NCI-H82 treated with DMSO at 0.1 percent for 48 hours (cell line): ENCODE measurements at regions not wholly inside any gene's neighbourhood (a gene's known extent, or its start where the extent isn't known, plus 50 kb on each side); places are given as distances from the start of the nearest gene placed in this dataset.
A peak's percentile ranks its signal among the peaks of the same experiment; 100 is the strongest.

Experiments
- DNase-seq: peaks from one replicate; lab custom pipeline; 2025; ENCODE audit not compliant: unreplicated experiment; lab: John Stamatoyannopoulos, UW

DNA sequence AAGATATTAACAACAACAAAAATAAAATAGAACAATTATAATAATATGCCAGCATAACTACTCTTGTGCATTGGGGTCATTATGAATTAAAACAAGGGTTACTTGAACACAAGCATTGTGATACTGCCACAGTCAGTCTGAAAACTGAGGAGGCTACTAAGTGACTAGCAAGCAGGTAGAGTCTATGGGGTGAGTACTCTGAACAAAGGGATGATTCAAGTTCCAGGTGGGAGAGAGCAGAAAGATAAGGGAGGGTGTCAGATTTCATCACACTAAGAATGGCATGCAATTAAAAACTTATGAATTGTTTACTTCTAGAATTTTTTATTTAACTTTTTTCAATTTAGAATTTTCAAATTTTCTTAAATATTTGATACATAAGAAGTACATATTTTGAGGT, 754.4 kb upstream of the GOLIM4 start:
- no peak for DNase-seq

DNA sequence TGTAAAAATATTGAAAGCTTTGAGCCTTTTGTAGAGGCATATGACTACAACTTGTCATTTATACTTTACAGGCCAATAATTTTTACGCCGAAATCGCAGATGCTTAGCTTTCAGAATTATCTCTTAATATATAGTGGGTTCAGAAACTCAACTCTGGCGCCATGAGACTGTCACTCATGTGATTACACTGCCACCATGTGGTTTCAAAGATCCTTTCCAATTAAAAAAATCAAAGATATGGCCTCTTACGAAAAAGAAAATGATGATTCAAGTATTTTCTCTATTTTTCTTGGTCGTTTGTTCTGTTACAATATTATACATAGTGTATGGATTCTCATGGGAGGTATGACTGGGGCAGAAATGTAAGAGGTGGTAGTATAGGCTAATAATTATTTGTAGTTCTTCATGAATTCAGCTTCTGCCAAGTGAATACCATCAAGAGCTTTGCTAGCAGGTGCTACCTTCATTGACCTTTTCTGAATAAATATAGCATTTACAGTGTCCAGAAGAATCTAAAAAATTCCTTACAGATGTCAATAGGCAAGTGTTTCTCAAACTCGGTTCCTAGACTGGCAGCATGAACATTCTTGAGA, 751.7 kb upstream of the GOLIM4 start:
- DNase-seq: peak; percentile 44

DNA sequence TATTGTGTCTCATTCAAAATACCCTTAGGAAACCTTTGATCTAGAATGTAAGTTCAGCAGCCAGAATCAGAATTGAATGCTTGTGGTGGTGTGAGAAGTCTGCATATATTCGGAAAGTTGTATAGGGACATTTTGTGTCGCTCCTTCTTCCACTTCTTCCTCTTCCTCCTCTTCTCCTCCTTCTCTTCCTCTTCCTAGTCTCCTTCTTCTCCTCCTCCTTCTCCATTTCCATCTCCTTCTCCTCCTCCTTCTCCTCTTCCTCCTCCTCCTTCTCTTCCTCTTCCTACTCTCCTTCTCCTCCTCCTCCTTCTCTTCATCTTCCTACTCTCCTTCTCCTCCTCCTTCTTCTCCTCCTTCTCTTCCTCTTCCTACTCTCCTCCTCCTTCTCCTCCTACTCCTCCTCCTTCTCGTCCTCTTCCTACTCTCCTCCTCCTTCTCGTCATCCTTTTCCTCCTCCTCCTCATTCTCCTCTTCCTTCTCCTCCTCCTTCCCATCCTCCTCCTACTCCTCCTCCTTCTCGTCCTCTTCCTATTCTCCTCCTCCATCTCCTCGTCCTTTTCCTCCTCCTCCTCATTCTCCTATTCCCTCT, 749.3 kb upstream of the GOLIM4 start:
- no peak for DNase-seq

DNA sequence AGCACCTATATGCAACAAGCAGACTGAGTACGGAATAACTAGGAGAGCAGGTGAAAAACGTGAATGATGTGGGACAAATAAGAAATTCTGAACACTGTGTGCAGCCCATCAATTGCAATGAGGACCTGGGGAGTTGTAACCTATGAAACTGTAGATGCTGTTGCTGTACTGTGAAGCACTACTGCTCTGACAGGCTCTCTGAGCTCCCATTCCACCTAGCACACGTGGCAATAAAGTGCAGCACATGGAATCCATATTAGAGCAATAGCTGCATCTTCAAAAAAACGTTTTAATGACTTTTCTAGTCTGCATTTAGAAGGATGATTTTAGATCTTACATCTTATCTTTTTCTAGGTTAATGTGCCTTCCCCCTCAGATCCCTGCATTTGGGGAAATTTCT, 748.7 kb upstream of the GOLIM4 start:
- no peak for DNase-seq

DNA sequence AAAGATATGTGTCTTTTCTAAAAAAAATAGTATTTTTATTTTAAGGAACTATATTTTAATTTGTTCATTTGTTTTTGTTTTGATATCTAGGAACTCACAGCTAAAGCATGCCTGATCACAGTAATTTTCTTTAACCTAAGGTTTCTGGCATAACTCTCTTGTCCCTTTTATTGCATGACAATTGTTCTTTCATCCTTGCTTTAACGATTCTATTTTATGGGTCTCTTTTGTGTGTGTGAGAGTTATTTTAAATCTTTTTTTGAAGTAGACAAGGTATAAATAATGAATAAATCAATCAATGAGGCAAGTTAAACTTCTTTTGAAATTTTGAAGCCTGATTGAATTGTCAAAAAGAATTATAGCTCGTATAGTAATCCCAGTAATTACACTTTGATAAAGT, 747.8 kb upstream of the GOLIM4 start:
- DNase-seq: no peak

DNA sequence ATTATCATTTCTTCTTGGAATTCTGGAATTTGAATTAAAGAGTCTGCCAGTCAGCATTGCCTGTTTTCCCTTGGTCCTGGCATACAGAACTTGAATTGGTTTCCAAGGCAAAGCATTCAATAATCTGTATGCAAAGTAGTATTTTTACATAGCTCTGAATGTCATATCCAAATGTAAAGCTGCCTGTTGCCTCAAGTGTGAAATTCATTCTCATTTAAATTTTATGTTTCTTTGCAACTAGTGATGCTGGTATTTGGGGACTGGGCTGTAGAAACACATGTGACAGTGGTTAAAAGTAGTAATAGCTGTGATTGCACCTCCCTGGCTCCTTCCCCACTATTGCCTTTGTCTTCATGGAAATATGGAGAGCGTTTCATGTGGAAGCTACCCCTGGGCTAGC, 743.9 kb upstream of the GOLIM4 start:
- DNase-seq: no peak

DNA sequence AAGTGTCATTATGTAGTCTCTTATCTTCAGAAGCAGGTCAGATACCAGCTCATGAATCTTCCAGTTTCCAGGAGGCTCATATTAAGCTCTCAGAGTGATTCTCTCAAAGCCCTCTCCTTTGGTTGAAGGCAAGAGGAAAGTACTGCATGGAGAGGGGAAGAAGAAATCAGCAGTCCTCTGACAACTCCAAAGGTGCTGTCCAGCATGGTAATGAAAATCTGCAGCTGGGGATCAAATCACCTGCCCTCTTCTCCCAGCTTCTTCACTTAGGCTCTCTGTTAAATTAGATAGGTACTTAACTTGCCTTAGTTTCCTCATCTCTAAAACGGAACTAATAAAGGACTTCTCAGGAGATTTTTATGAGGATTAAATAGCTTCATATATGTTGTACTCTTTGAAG, 738.8 kb upstream of the GOLIM4 start:
- DNase-seq: no peak

DNA sequence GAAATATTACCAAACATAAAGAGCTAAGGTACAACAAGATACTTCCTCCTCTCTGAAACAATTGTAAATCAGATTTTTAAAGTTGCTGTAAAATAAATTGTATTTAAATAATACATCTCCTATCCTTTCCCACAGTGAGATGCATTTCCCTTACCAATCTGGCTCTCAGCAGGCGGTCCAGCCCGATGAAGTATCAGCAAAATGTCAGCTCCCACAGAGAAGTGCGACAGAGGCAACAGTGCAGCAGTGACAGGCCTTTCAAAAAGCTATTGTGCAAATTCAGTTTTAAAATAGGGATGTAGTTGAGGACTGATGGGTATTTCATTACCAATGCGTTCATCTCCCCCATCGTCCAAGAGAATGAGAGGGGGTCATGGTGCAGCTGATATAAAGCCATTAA, 733.2 kb upstream of the GOLIM4 start:
- DNase-seq: no peak

DNA sequence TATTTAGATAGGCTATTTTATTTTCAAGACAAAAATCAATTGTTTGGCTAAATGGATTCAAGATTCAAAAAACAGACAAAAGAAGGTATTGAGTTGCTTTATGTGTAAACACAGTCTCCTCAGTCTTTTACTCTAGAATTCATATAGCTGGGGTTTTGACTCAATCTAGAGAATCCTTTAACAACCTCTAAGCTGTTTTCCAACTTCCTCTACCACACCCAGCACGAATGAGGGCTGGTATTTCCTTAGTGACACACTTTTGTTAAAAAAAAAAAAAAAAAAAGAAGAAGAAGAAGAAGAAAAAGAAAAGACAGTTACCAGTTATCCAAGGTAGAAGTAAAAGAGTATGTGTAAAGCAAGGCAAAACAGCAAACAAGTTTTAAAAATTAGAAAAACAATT, 732.8 kb upstream of the GOLIM4 start:
- DNase-seq: no peak

DNA sequence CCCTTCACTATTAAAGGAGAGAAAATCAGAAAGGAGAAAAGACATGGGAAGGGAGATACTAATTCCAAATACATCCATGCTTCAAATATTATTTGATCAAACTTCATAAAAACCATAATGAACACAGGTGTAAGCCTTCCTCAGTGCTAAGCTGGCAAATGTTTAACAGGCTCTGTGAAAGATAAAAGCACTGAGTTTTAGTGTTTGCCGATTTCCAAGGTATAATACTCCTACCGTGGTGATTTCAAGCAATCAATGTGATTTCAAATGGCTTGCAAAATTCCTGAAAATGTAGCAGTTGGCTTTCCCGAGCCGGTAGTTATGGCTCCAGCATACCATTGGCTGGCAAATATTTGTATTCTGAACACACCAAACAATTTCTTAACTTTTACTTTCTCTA, 732.3 kb upstream of the GOLIM4 start:
- DNase-seq: no peak

DNA sequence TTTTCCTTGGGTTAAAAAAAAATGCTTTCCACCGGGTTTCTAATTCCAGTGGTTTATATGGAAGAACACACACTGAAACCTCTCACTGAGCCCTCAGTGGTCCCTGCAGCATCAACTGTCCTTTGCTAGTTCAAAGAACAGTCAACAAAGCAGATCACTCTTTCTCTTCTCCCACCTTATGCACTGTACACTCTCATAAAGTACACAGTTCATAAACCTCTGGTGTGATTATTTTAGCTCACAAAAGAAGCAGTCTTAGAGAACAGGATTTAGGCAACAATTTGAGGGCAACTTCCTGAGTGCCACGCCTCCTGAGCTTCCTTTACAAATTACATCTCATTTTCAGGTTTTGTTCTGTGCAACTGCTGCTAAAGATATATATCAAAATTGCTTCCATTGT, 728.4 kb upstream of the GOLIM4 start:
- DNase-seq: no peak

DNA sequence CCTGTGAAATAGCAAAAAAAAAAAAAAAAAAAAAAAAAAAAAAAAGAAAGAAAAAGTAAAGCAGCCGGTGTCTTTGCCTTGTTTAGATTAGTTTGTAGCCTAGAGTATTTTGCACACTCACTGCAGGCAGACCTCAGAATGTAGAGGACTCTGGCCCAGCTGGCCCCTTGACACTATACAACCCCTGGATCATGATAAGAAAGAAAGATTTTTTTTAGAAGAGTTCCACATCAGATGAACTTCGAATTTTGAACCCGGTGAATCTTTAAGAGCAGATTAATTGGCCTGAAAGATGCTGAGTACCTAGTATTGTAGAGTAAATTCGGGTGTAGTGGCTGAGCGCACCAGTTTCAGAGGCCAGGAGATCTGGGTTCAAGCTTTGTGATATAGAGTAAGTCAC, 727.7 kb upstream of the GOLIM4 start:
- no peak for DNase-seq

DNA sequence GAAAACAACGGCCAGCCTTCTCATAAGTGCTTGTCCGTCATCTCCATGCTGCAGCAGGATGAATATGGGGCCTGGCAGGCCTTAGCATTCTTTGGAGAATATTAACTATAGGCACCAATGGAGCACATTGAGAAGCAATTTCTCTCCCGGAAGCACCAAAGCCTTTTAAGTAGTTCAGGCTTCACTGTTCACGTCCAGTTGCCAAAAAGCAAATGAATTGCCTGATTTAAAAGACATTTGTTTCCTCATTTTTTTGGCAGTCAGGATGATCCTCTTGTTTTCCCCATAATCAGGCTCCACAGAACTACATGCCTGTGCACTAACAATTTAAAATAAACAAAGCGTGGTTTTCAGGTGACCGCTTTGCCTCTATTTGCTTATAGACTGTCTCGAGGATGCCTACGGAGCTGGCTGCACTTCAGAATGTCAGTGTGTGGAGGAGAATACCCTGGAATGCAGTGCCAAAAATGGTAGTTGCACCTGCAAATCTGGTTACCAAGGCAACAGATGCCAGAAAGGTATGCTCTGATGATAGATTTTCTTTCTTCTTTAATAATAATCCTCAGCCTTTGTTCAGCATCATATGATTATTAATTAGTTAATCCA, 725.2 kb upstream of the GOLIM4 start:
- no peak for DNase-seq

DNA sequence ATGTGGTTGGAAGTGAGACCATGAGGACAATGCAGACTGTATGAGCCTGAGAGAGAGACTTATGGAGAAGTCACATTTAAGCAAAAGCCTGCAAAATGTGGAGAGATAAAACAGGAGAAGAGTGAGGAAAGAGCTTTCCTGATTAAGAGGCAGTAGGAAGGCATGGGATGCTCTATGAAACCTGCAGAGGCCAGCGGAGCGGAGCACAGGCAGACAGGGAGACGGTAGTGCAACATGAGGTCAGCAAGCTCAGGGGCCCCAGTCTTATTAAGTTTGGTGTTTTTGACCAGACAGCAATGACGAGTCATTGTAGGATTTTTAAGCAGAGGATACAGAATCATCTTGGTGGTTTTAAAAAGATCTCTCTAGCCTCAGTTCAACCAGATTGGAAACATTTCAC, 721.5 kb upstream of the GOLIM4 start:
- no peak for DNase-seq

DNA sequence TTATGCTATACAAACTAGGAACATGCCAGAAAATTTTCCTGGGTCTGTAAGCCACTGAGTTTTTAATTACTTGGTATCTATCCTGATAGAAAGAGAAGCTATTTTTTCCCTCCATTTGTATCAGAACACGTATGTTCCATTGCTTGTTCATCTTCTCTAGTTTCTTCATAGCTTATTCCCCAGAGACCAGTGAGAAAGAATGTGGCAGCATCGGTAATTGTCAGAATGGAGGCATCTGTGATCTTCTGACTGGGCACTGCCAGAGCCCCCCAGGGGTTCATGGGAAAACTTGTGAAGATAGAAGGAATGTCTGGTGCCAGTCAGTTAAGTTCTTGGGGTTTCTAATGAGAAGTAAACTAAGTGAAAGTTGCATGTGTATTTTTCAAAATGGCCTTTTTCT, 720.2 kb upstream of the GOLIM4 start:
- DNase-seq: no peak

DNA sequence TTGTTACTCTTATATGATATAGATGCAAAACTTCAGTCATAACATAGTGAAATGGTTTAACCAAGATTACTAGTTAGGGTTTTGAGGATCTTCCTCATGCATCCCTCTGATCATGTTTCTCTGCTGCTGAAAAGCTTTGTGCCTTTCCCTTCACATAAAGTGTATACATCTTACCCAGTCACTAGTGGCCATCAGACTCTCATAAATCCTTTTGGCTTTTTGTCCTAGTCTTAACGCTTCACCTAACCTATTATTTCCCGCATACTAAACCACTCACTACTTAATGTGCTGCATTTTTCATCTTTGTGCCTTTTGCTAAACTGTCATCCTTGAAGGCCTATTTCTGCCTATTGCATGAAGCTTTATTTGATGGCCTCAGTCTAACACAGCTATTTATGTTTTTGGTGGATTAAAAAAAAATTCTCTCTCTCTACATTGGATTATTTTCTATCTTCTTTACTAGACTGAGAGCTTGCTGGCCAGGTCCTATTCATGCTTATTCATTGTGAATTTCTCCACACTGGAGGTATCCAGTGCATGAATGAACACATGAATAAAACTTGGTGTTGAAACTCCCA, 717.6 kb upstream of the GOLIM4 start:
- DNase-seq: no peak

DNA sequence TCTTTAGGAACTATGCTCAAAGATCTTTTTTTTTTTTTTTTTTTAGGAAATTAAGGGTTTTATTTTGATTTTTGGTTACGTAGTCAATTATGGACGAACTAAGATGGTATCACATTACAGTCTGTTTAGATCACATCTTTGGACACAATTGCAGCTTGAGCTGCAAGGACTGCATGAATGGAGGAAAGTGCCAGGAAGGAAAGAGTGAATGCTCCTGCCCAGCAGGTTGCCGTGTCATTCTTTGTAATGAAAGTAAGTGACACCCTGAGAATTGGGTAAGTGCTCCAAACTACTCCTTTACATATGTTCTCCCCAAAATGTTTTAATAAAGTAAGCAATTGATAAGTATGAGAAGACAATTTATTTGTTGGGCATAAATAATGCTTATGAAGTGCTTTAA, 716.5 kb upstream of the GOLIM4 start:
- no peak for DNase-seq

DNA sequence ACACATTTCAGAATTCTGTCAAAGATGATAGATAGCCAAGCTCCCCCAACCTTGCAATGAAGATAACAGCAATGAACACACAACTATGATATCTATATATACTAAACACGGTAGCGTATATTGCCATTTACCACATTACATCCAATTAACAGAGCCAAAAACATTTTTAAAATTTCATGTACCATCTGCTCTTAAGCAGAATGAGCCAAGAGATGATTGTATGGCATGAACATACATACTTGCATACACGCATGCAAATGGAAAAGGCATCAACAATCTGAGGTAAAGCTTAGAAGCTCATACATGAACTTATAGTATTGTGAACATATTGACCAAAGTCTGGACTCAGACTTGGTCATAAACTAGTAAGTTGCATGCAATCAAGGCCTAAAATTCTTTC, 712.9 kb upstream of the GOLIM4 start:
- no peak for DNase-seq

DNA sequence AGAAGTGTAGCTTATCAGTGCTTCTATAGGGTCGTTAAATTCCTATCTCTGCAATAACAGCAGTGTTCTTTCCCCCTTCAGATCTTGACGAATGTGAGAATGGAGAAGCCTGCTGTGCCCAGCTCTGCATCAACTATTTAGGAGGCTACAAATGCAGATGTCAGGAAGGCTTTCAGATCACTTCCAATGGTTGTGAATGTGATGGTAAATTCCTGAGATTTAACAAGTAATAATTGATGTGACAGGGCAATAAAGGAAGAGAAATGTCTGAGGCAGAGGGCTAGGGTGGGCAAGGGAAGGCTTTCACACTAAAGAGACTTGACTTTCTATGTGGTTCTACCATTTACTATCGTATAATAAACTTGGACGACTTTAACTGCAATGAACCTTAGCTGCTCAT, 711.7 kb upstream of the GOLIM4 start:
- no peak for DNase-seq

DNA sequence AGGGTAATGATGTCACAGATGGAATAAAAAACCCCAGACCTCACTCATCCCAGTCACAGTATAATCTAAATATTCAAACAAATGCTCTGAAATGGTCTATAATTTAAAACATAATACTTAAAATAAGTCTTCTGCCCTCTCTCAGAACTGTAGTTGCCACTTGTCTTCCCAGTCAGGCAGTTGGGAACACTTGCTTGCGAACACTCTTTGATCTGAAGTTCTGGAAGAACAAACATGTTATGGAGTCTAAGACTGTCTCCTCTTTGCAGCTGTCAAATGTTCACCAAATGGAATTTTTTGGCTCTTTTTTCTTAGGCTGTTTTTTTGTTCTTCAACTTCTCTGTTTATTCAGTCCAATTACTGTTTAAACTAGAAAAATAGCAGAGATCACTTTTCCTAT, 711.1 kb upstream of the GOLIM4 start:
- DNase-seq: no peak

DNA sequence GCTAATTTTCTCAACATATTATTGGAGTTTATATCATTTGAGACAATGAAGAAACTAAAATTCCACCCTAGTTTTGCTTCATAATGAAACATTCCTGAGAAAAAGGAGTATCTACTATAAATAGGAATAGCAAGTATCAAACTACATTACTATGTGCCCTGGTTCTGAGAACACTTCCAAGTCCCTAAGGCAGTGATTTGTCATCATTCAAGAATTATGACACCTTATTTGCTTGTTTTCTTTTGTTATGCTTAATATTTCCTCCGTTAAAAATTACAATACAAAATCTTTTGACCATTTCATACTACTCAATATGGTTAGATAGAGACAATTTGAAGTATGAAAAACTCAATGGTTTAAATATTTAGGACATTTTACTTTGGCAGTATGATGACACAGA, 707.8 kb upstream of the GOLIM4 start:
- no peak for DNase-seq

DNA sequence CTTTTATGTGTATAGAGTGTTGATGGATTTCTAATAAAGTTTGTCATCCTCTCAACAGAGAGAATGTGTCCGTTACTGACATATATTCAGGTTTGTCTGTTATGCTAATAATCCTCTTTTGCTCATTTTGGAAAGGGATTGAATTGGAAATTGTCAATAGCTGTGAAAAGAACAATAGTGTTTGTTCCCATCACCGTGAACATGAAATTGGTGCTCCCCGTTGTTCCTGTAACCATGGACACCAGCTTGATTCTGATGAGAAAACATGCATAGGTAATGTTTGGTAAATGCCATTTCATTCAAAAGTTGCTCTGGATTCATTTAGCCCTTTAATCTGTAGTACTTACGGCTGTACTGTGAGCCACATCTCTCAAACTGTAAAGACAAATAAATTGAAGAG, 707.0 kb upstream of the GOLIM4 start:
- DNase-seq: no peak

DNA sequence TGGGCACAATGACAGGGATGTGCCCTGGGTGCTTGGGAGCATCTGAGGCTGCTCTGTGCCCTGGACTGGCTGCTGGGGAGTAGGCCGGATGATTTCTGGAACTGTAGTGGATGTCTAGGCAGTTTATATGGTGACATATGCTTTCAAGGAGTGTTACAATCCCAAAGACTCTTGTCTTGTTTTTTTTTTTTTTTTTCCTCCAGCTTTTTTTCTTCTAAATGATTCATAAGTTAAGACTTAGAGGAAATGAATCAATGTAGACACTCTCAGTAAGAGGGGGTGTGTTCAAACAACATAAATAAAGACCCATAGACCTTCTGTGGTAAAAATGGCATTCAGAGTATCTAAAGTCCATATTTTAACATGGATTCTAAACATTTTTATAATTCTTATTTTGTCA, 706.1 kb upstream of the GOLIM4 start:
- DNase-seq: no peak
